CD8-positive, alpha-beta memory T cell (primary cell): ENCODE measurements at regions not wholly inside any gene's neighbourhood (a gene's known extent, or its start where the extent isn't known, plus 50 kb on each side); places are given as distances from the start of the nearest gene placed in this dataset.

Experiments used
- CTCF ChIA-PET: fragments of 350-600 bp; sonication (Branson Sonifier 250); formaldehyde crosslinking; loops from one replicate; lab custom pipeline; 2021; ENCODE audit warnings: antibody characterized with exemption; lab: Charles Lee
- POLR2A ChIA-PET: fragments of 350-600 bp; sonication (Branson Sonifier 250); formaldehyde crosslinking; loops from one replicate; lab custom pipeline; 2021; ENCODE audit warnings: antibody characterized with exemption; lab: Charles Lee
- DNase-seq, 5 donors: peaks; one replicate each; pipeline versions ENCODE4 v3.0.0 to v3.0.0-alpha.2; 2020 to 2022; ENCODE audit warnings: mixed read lengths in 1 of 5
- H3K27ac ChIP-seq: one replicate; pipeline ENCODE4 v1.7.0; 2013; ENCODE audit warnings: low read depth, mild to moderate bottlenecking, low read length, moderate library complexity
- H3K27me3 ChIP-seq: 2 replicates; pipeline ENCODE4 v1.7.0; 2013; ENCODE audit warnings: low read length, mild to moderate bottlenecking; ENCODE audit not compliant: insufficient read depth, poor library complexity, severe bottlenecking
- H3K36me3 ChIP-seq: 2 replicates; pipeline ENCODE4 v1.7.0; 2013; ENCODE audit warnings: mild to moderate bottlenecking, low read length, moderate library complexity; ENCODE audit not compliant: insufficient read depth
- H3K4me1 ChIP-seq: 2 replicates; pipeline ENCODE4 v1.7.0; 2013; ENCODE audit warnings: mild to moderate bottlenecking, low read length, moderate library complexity; ENCODE audit not compliant: insufficient read depth
- H3K4me3 ChIP-seq: 2 replicates; pipeline ENCODE4 v1.7.0; 2013; ENCODE audit warnings: mild to moderate bottlenecking, low read length
- H3K9me3 ChIP-seq: 2 replicates; pipeline ENCODE4 v1.7.0; 2013; ENCODE audit warnings: mild to moderate bottlenecking, low read length
- H3K27ac Mint-ChIP-seq, 8 donors: one replicate each; pipeline ENCODE4 v1.8.0; 2020 to 2021; ENCODE audit warnings: mixed read lengths in 8 of 8, mild to moderate bottlenecking in 6 of 8, inconsistent platforms in 3 of 8, moderate library complexity in 3 of 8
- H3K27me3 Mint-ChIP-seq, 2 donors: one replicate each; pipeline ENCODE4 v1.8.0; 2020 to 2021; ENCODE audit warnings: mixed read lengths in 2 of 2, mild to moderate bottlenecking in 1 of 2, moderate library complexity in 1 of 2
- H3K36me3 Mint-ChIP-seq, 3 donors: one replicate each; pipeline ENCODE4 v1.8.0; 2020 to 2021; ENCODE audit warnings: mixed read lengths in 3 of 3, inconsistent platforms in 1 of 3, mild to moderate bottlenecking in 1 of 3
- H3K4me1 Mint-ChIP-seq, 3 donors: one replicate each; pipeline ENCODE4 v1.8.0; 2020 to 2021; ENCODE audit warnings: mixed read lengths in 3 of 3, inconsistent platforms in 1 of 3, mild to moderate bottlenecking in 1 of 3
- H3K4me3 Mint-ChIP-seq, 7 donors: one replicate each; pipeline ENCODE4 v1.8.0; 2020 to 2021; ENCODE audit warnings: mixed read lengths in 7 of 7, mild to moderate bottlenecking in 6 of 7, moderate library complexity in 4 of 7, inconsistent platforms in 2 of 7
- H3K9me3 Mint-ChIP-seq, 5 donors: one replicate each; pipeline ENCODE4 v1.8.0; 2020 to 2022; ENCODE audit warnings: mixed read lengths in 5 of 5, mild to moderate bottlenecking in 3 of 5, moderate library complexity in 2 of 5, inconsistent platforms in 1 of 5

- Mint-ChIP-seq H3K36me3 (no peaks in the 10 kb centered on the region), H3K9me3 (peaks cover 0 to 15% (median 0%) of the 10 kb centered on the region in 5 donors), H3K27ac (no peak overlapping the region), H3K4me1 (no peaks in the 10 kb centered on the region), H3K27me3 (no peaks in the 10 kb centered on the region), H3K4me3 (no peak overlapping the region)
- DNase-seq = no peak
- H3K27ac ChIP-seq = no peak overlapping the region
- ChIA-PET POLR2A (no interaction called here), CTCF (no interaction called here)
- H3K4me1 ChIP-seq = no peaks in the 10 kb centered on the region
- no peaks in the 10 kb centered on the region for H3K9me3 ChIP-seq
- H3K4me3 ChIP-seq = no peak overlapping the region
- no peaks in the 10 kb centered on the region for H3K36me3 ChIP-seq
- H3K27me3 ChIP-seq = no peaks in the 10 kb centered on the region
Measured at GRCh38 chr1:83087851-83088250, 911.1 kb downstream of the TTLL7 start.

DNA sequence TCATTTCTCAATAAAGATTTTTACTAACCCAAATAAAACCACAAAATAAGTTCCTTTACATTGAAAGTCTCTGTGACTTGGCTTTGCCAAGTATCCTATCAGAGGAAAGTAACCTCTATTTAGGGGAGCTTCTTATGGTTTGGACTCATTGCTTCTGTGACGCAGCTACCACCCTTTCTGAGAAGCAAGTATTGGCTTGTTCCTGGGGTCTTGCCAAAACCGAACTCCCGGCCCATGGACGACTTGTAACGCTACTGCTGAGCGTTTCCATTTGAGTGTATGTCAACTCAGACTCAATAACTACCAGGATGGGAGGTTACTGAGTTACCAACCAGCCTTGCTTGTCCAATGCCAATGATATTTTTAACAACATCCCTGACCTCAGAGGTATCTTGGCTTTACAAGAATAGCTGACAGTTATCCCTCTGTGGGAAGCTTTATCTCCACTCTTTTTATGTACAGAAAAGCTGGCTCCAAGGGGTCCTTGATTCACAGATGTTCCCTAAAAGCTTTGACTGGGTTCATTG, 911.9 kb downstream of the TTLL7 start:
- Histone ChIP-seq H3K4me3 (no peak overlapping the region), H3K9me3 (no peaks in the 10 kb centered on the region), H3K27me3 (no peaks in the 10 kb centered on the region), H3K4me1 (no peaks in the 10 kb centered on the region), H3K36me3 (no peaks in the 10 kb centered on the region), H3K27ac (no peak overlapping the region)
- H3K27ac Mint-ChIP-seq = no peak overlapping the region
- no peaks in the 10 kb centered on the region for H3K4me1 Mint-ChIP-seq
- POLR2A ChIA-PET = no interaction called here
- CTCF ChIA-PET = no interaction called here
- no peaks in the 10 kb centered on the region for H3K36me3 Mint-ChIP-seq
- no peaks in the 10 kb centered on the region for H3K27me3 Mint-ChIP-seq
- H3K9me3 Mint-ChIP-seq = peaks cover 0 to 11% (median 0%) of the 10 kb centered on the region in 5 donors
- no peak overlapping the region for H3K4me3 Mint-ChIP-seq
- no peak for DNase-seq

DNA sequence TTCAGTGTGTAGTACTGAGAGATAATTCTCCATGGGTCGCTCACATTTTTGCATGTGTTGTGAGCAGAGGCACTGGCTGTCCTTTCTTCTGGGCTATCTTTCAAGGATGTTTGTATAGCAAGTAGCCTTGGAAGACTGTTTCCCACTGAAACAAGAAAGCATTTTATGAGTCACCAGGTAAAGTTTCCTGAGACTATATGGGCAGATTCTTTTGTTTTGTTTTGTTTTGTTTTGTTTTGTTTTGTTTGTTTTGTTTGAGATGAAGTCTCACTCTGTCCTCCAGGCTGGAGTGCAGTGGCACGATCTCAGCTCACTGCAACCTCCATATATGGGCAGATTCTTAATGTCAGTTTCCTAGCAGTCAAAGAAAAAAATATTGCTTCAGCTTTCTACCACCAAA, 912.6 kb downstream of the TTLL7 start:
- Mint-ChIP-seq H3K4me3 (no peak overlapping the region), H3K36me3 (no peaks in the 10 kb centered on the region), H3K27ac (no peak overlapping the region), H3K4me1 (no peaks in the 10 kb centered on the region), H3K9me3 (peaks cover 0 to 11% (median 0%) of the 10 kb centered on the region in 5 donors), H3K27me3 (no peaks in the 10 kb centered on the region)
- H3K36me3 ChIP-seq = no peaks in the 10 kb centered on the region
- no peak overlapping the region for H3K4me3 ChIP-seq
- POLR2A ChIA-PET = no interaction called here
- no peak overlapping the region for H3K27ac ChIP-seq
- DNase-seq = no peak
- CTCF ChIA-PET = no interaction called here
- no peaks in the 10 kb centered on the region for H3K27me3 ChIP-seq
- no peaks in the 10 kb centered on the region for H3K4me1 ChIP-seq
- no peaks in the 10 kb centered on the region for H3K9me3 ChIP-seq

DNA sequence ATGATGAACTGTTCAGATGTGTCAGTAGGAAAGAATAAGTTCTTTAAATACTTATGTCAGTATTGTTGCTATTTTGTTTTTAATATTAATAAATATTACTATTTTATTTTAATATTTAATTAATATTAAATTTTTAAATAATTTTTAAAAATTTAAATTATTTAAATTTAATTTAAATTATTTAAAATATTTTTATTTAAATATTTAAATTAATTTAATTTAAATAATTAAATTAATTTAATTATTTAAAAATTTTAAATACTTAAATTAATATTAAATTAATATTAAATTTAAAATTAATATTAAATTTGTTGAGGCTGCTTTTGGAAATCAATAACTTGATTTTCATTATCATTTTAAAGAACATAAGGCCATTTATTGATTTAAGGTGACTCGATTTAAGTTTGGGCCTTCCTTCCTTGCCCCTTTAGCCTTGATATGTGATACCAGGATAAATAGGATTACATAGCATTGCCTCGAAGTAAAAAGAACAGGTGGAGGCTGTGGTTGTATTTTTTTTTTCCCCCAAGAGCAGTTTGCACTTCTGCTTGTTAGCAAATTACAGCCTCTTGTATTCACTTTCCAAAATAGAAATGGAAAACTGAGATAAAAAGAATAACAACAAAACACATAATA, 915.2 kb downstream of the TTLL7 start:
- Mint-ChIP-seq H3K27me3 (no peaks in the 10 kb centered on the region), H3K27ac (no peak overlapping the region), H3K4me3 (no peak overlapping the region), H3K36me3 (no peaks in the 10 kb centered on the region), H3K4me1 (no peaks in the 10 kb centered on the region), H3K9me3 (peaks cover 0 to 11% (median 2%) of the 10 kb centered on the region in 5 donors)
- Histone ChIP-seq H3K9me3 (no peaks in the 10 kb centered on the region), H3K4me1 (no peaks in the 10 kb centered on the region), H3K27ac (no peak overlapping the region), H3K27me3 (no peaks in the 10 kb centered on the region), H3K4me3 (no peak overlapping the region), H3K36me3 (no peaks in the 10 kb centered on the region)
- POLR2A ChIA-PET = no interaction called here
- no peak for DNase-seq
- CTCF ChIA-PET = no interaction called here

DNA sequence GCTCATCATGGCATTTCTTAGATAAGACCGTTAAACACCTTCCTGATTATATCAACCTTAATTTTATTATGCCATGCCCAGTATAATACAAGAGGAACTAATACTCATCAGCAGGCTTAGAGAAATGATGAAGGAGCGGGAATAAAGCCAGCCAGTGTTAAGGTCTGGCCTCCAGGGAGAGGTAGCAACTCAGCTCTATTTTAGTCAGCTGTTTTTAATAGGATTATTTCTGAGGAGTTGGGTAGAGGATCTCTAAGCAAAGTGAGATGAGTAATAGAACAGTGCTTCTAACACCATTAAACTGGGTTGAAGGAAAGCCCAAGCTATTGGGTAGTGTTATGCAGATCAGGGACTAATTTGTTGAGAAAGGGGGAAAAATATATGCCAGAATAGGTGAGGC, 921.5 kb downstream of the TTLL7 start:
- no peak for DNase-seq
- no peaks in the 10 kb centered on the region for H3K27me3 ChIP-seq
- ChIA-PET CTCF (no interaction called here), POLR2A (no interaction called here)
- H3K9me3 ChIP-seq = no peaks in the 10 kb centered on the region
- H3K9me3 Mint-ChIP-seq = peaks cover 0 to 5% (median 0%) of the 10 kb centered on the region in 5 donors
- no peaks in the 10 kb centered on the region for H3K36me3 Mint-ChIP-seq
- H3K27ac ChIP-seq = no peak overlapping the region
- no peak overlapping the region for H3K4me3 ChIP-seq
- H3K4me3 Mint-ChIP-seq = no peak overlapping the region
- no peaks in the 10 kb centered on the region for H3K4me1 ChIP-seq
- no peaks in the 10 kb centered on the region for H3K36me3 ChIP-seq
- no peak overlapping the region for H3K27ac Mint-ChIP-seq
- no peaks in the 10 kb centered on the region for H3K27me3 Mint-ChIP-seq
- H3K4me1 Mint-ChIP-seq = no peaks in the 10 kb centered on the region

DNA sequence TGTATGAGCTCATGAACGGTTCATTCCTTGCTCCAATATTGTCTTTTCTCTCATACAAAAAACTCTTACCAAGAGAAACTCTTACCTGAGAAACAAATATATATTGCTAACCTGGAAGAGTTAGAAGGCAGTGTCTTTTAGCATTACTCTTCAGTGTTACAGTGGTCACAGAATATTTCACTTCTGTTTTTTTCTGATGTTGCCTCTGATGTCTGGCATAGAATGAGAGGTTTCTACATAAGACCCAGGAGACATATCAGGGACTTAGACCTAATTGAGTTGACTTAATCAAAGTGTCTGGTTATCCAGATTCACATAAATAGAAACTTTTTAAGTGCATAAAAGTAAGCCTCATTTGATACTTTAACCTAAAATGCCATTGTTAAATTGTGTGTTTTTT, 923.8 kb downstream of the TTLL7 start:
- Histone ChIP-seq H3K27ac (no peak overlapping the region), H3K4me3 (no peak overlapping the region), H3K27me3 (no peaks in the 10 kb centered on the region), H3K4me1 (no peaks in the 10 kb centered on the region), H3K9me3 (peaks cover 6% of the 10 kb centered on the region), H3K36me3 (no peaks in the 10 kb centered on the region)
- no peak for DNase-seq
- no peak overlapping the region for H3K4me3 Mint-ChIP-seq
- H3K27me3 Mint-ChIP-seq = no peaks in the 10 kb centered on the region
- no peak overlapping the region for H3K27ac Mint-ChIP-seq
- H3K36me3 Mint-ChIP-seq = no peaks in the 10 kb centered on the region
- no peaks in the 10 kb centered on the region for H3K4me1 Mint-ChIP-seq
- ChIA-PET POLR2A (no interaction called here), CTCF (no interaction called here)
- peaks cover 0 to 7% (median 2%) of the 10 kb centered on the region in 5 donors for H3K9me3 Mint-ChIP-seq

DNA sequence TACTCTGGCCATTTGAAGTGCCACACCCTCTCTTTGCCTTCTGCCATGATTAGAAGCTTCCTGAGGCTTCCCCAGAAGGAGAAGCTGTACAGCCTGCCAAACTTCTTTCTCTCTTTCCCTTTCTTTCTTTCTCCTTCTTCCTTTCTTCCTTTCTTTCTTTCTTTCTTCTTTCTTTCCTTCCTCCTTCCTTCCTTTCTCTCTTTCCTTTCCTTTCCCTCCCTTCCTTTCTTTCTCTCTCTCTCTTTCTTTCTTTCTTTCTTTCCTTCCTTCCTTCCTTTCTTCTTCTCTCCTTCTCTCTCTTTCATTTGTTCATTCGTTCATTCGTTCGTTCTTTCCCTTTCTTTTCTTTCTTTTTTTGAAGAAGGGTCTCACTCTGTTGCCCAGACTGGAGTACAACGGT, 931.0 kb downstream of the TTLL7 start:
- H3K4me1 ChIP-seq = no peaks in the 10 kb centered on the region
- no peaks in the 10 kb centered on the region for H3K36me3 Mint-ChIP-seq
- POLR2A ChIA-PET = no interaction called here
- H3K9me3 Mint-ChIP-seq = peaks cover 0 to 13% (median 10%) of the 10 kb centered on the region in 5 donors
- no peaks in the 10 kb centered on the region for H3K36me3 ChIP-seq
- no peak for DNase-seq
- no peak overlapping the region for H3K27ac Mint-ChIP-seq
- peaks cover 6 to 16% (median 11%) of the 10 kb centered on the region in 3 donors for H3K4me1 Mint-ChIP-seq
- CTCF ChIA-PET = no interaction called here
- H3K4me3 Mint-ChIP-seq = no peak overlapping the region
- peaks cover 6% of the 10 kb centered on the region for H3K9me3 ChIP-seq
- H3K4me3 ChIP-seq = no peak overlapping the region
- no peaks in the 10 kb centered on the region for H3K27me3 Mint-ChIP-seq
- H3K27me3 ChIP-seq = no peaks in the 10 kb centered on the region
- no peak overlapping the region for H3K27ac ChIP-seq

GRCh38 chr1:83065952-83066727, 932.8 kb downstream of the TTLL7 start:
- H3K27me3 ChIP-seq = no peaks in the 10 kb centered on the region
- Mint-ChIP-seq H3K9me3 (peaks cover 0 to 10% (median 9%) of the 10 kb centered on the region in 5 donors), H3K36me3 (no peaks in the 10 kb centered on the region), H3K27me3 (no peaks in the 10 kb centered on the region), H3K4me3 (no peak overlapping the region), H3K27ac (no peak overlapping the region), H3K4me1 (peaks cover 6 to 16% (median 11%) of the 10 kb centered on the region in 3 donors)
- H3K4me1 ChIP-seq = no peaks in the 10 kb centered on the region
- H3K27ac ChIP-seq = no peak overlapping the region
- no peak overlapping the region for H3K4me3 ChIP-seq
- DNase-seq = no peak
- peaks cover 6% of the 10 kb centered on the region for H3K9me3 ChIP-seq
- ChIA-PET POLR2A (no interaction called here), CTCF (interaction anchor here (1.1 kb wide), 1 partner anchor 13 kb away, joined by 3 read pairs; no protein-coding TSS in a partner anchor)
- no peaks in the 10 kb centered on the region for H3K36me3 ChIP-seq
